HepG2 (cell line): ENCODE measurements at regions not wholly inside any gene's neighbourhood (a gene's known extent, or its start where the extent isn't known, plus 50 kb on each side); places are given as distances from the start of the nearest gene placed in this dataset.

Experiments used
- FOXK2 ChIP-seq: fragments of 450-650 bp; IDR thresholded peaks from 2 replicates; pipeline ENCODE4 v1.6.1; 2016
- GTF2F1 ChIP-seq: fragments of 150-350 bp; IDR thresholded peaks from 2 replicates; pipeline ENCODE4 v1.6.1; 2014; ENCODE audit warnings: low read length
- POLR2A ChIP-seq, 2 experiments: IDR thresholded peaks; 2 replicates each; pipeline ENCODE4 v1.6.1; 2011; ENCODE audit warnings: low read depth in 2 of 2, low read length in 2 of 2, mild to moderate bottlenecking in 1 of 2, moderate library complexity in 1 of 2; ENCODE audit not compliant: insufficient read depth in 1 of 2
- POLR2AphosphoS5 ChIP-seq: IDR thresholded peaks from 2 replicates; pipeline ENCODE4 v1.6.1; 2012; ENCODE audit warnings: low read depth, low read length
- TF ChIP-seq, protein P1 (sequence below): sonication (generic); formaldehyde crosslinking; IDR thresholded peaks from 2 replicates; pipeline ENCODE4 v1.5.0; 2020; ENCODE audit warnings: mild to moderate bottlenecking, missing genetic modification reagents, moderate library complexity

DNA sequence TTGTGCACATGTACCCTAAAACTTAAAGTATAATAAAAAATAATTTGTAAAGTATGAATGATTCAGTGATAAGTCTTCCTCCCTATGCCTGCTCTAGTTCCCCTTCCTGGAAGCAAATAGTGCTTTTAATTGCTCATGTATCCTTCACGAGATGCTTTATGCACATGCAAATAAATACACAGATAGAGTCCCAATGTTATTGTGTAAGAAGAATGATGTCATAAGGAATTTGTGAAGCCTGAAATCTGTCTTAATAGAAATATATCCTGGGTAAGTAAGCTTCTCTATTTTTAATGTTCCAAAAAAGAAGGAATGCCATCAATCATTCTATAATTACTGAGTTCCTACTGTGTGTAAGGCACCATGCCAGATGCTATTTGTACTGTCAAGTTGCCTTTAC is 157.5 kb upstream of the SLC4A4 start:
- TF ChIP-seq FOXK2: no peak
- no peak for TF ChIP-seq POLR2A (IDR thresholded peaks at IDR 0.05; ENCODE audit: insufficient read depth in 1 of 2, low read depth in 2 of 2, low read length in 2 of 2)
- TF ChIP-seq POLR2AphosphoS5: no peak
- TF ChIP-seq GTF2F1: no peak
- TF ChIP-seq, protein P1, sequence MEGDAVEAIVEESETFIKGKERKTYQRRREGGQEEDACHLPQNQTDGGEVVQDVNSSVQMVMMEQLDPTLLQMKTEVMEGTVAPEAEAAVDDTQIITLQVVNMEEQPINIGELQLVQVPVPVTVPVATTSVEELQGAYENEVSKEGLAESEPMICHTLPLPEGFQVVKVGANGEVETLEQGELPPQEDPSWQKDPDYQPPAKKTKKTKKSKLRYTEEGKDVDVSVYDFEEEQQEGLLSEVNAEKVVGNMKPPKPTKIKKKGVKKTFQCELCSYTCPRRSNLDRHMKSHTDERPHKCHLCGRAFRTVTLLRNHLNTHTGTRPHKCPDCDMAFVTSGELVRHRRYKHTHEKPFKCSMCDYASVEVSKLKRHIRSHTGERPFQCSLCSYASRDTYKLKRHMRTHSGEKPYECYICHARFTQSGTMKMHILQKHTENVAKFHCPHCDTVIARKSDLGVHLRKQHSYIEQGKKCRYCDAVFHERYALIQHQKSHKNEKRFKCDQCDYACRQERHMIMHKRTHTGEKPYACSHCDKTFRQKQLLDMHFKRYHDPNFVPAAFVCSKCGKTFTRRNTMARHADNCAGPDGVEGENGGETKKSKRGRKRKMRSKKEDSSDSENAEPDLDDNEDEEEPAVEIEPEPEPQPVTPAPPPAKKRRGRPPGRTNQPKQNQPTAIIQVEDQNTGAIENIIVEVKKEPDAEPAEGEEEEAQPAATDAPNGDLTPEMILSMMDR (CRISPR knock-in tag): no peak
